IgD-negative memory B cell (primary cell): ENCODE measurements at regions not wholly inside any gene's neighbourhood (a gene's known extent, or its start where the extent isn't known, plus 50 kb on each side); places are given as distances from the start of the nearest gene placed in this dataset.

Source experiments
- H3K27ac Mint-ChIP-seq, 3 donors: one replicate each; pipeline ENCODE4 v1.8.0; 2020 to 2022; ENCODE audit warnings: mild to moderate bottlenecking in 3 of 3, mixed read lengths in 3 of 3, moderate library complexity in 1 of 3
- H3K27me3 Mint-ChIP-seq: one replicate; pipeline ENCODE4 v1.8.0; 2021; ENCODE audit warnings: mixed read lengths
- H3K36me3 Mint-ChIP-seq: one replicate; pipeline ENCODE4 v1.8.0; 2020; ENCODE audit warnings: mild to moderate bottlenecking, mixed read lengths
- H3K4me1 Mint-ChIP-seq, 3 donors: one replicate each; pipeline ENCODE4 v1.8.0; 2020 to 2022; ENCODE audit warnings: mixed read lengths in 3 of 3, mild to moderate bottlenecking in 1 of 3
- H3K4me3 Mint-ChIP-seq, 4 donors: one replicate each; pipeline ENCODE4 v1.8.0; 2020 to 2022; ENCODE audit warnings: mild to moderate bottlenecking in 4 of 4, mixed read lengths in 4 of 4, moderate library complexity in 3 of 4
- H3K9me3 Mint-ChIP-seq, 3 donors: one replicate each; pipeline ENCODE4 v1.8.0; 2020 to 2021; ENCODE audit warnings: mixed read lengths in 3 of 3, mild to moderate bottlenecking in 1 of 3

GRCh38 chr18:39519741-39520140, 1954.1 kb upstream of the CELF4 start:
- no peaks in the 10 kb centered on the region for H3K36me3 Mint-ChIP-seq
- H3K9me3 Mint-ChIP-seq, result no peaks in the 10 kb centered on the region
- H3K27ac Mint-ChIP-seq, result no peak overlapping the region
- no peaks in the 10 kb centered on the region for H3K4me1 Mint-ChIP-seq
- no peaks in the 10 kb centered on the region for H3K27me3 Mint-ChIP-seq
- no peak overlapping the region for H3K4me3 Mint-ChIP-seq

- Mint-ChIP-seq H3K36me3 (no peaks in the 10 kb centered on the region), H3K4me3 (no peak overlapping the region), H3K9me3 (peaks cover 0 to 2% (median 0%) of the 10 kb centered on the region in 3 donors), H3K27me3 (no peaks in the 10 kb centered on the region), H3K4me1 (no peaks in the 10 kb centered on the region), H3K27ac (no peak overlapping the region)
Measured at GRCh38 chr18:39515299-39515698, 1949.7 kb upstream of the CELF4 start.

- H3K9me3 Mint-ChIP-seq, result peaks cover 0 to 2% (median 0%) of the 10 kb centered on the region in 3 donors
- no peaks in the 10 kb centered on the region for H3K36me3 Mint-ChIP-seq
- no peaks in the 10 kb centered on the region for H3K27me3 Mint-ChIP-seq
- no peaks in the 10 kb centered on the region for H3K4me1 Mint-ChIP-seq
- H3K27ac Mint-ChIP-seq, result no peak overlapping the region
- H3K4me3 Mint-ChIP-seq, result no peak overlapping the region
Measured at GRCh38 chr18:39513186-39513585, 1947.6 kb upstream of the CELF4 start.

GRCh38 chr18:39506581-39507330, 1941.2 kb upstream of the CELF4 start:
- Mint-ChIP-seq H3K36me3 (no peaks in the 10 kb centered on the region), H3K4me3 (no peak overlapping the region), H3K9me3 (peaks cover 0 to 6% (median 0%) of the 10 kb centered on the region in 3 donors), H3K27ac (no peak overlapping the region), H3K27me3 (no peaks in the 10 kb centered on the region), H3K4me1 (no peaks in the 10 kb centered on the region)

GRCh38 chr18:39500306-39500705, 1934.7 kb upstream of the CELF4 start:
- no peaks in the 10 kb centered on the region for H3K4me1 Mint-ChIP-seq
- no peak overlapping the region for H3K4me3 Mint-ChIP-seq
- H3K9me3 Mint-ChIP-seq, result peaks cover 0 to 6% (median 3%) of the 10 kb centered on the region in 3 donors
- H3K27me3 Mint-ChIP-seq, result no peaks in the 10 kb centered on the region
- no peaks in the 10 kb centered on the region for H3K36me3 Mint-ChIP-seq
- no peak overlapping the region for H3K27ac Mint-ChIP-seq

- Mint-ChIP-seq H3K27ac (no peak overlapping the region), H3K9me3 (peaks cover 0 to 4% (median 3%) of the 10 kb centered on the region in 3 donors), H3K4me3 (no peak overlapping the region), H3K4me1 (no peaks in the 10 kb centered on the region), H3K36me3 (no peaks in the 10 kb centered on the region), H3K27me3 (no peaks in the 10 kb centered on the region)
Measured at GRCh38 chr18:39497821-39498220, 1932.2 kb upstream of the CELF4 start.

- no peaks in the 10 kb centered on the region for H3K4me1 Mint-ChIP-seq
- no peak overlapping the region for H3K27ac Mint-ChIP-seq
- H3K36me3 Mint-ChIP-seq, result no peaks in the 10 kb centered on the region
- no peaks in the 10 kb centered on the region for H3K27me3 Mint-ChIP-seq
- peaks cover 0 to 4% (median 3%) of the 10 kb centered on the region in 3 donors for H3K9me3 Mint-ChIP-seq
- no peak overlapping the region for H3K4me3 Mint-ChIP-seq
Measured at GRCh38 chr18:39496986-39497385, 1931.4 kb upstream of the CELF4 start.

GRCh38 chr18:39494211-39494896, 1928.8 kb upstream of the CELF4 start:
- no peak overlapping the region for H3K27ac Mint-ChIP-seq
- no peaks in the 10 kb centered on the region for H3K36me3 Mint-ChIP-seq
- H3K4me3 Mint-ChIP-seq, result no peak overlapping the region
- no peaks in the 10 kb centered on the region for H3K27me3 Mint-ChIP-seq
- H3K4me1 Mint-ChIP-seq, result no peaks in the 10 kb centered on the region
- peaks cover 0 to 6% (median 4%) of the 10 kb centered on the region in 3 donors for H3K9me3 Mint-ChIP-seq

GRCh38 chr18:39491408-39491807, 1925.8 kb upstream of the CELF4 start:
- H3K27ac Mint-ChIP-seq, result no peak overlapping the region
- peaks cover 0 to 11% (median 3%) of the 10 kb centered on the region in 3 donors for H3K9me3 Mint-ChIP-seq
- H3K4me3 Mint-ChIP-seq, result no peak overlapping the region

GRCh38 chr18:39489431-39489830, 1923.8 kb upstream of the CELF4 start:
- Mint-ChIP-seq H3K27me3 (no peaks in the 10 kb centered on the region), H3K9me3 (peaks cover 4 to 11% (median 5%) of the 10 kb centered on the region in 3 donors), H3K36me3 (peaks cover 2% of the 10 kb centered on the region), H3K4me3 (no peak overlapping the region), H3K27ac (no peak overlapping the region), H3K4me1 (no peaks in the 10 kb centered on the region)

More at GRCh38 chr18:39491408-39491807, 1925.8 kb upstream of the CELF4 start:
- no peaks in the 10 kb centered on the region for H3K27me3 Mint-ChIP-seq
- peaks cover 2% of the 10 kb centered on the region for H3K36me3 Mint-ChIP-seq
- no peaks in the 10 kb centered on the region for H3K4me1 Mint-ChIP-seq

GRCh38 chr18:39487932-39488331, 1922.3 kb upstream of the CELF4 start:
- H3K4me3 Mint-ChIP-seq, result no peak overlapping the region
- H3K36me3 Mint-ChIP-seq, result peaks cover 2% of the 10 kb centered on the region
- H3K4me1 Mint-ChIP-seq, result no peaks in the 10 kb centered on the region
- H3K27me3 Mint-ChIP-seq, result no peaks in the 10 kb centered on the region
- no peak overlapping the region for H3K27ac Mint-ChIP-seq
- H3K9me3 Mint-ChIP-seq, result peaks cover 4 to 11% (median 5%) of the 10 kb centered on the region in 3 donors

- H3K27ac Mint-ChIP-seq, result no peak overlapping the region
- H3K4me1 Mint-ChIP-seq, result no peaks in the 10 kb centered on the region
- H3K27me3 Mint-ChIP-seq, result no peaks in the 10 kb centered on the region
- peaks cover 2 to 11% (median 7%) of the 10 kb centered on the region in 3 donors for H3K9me3 Mint-ChIP-seq
- H3K4me3 Mint-ChIP-seq, result no peak overlapping the region
- peaks cover 2% of the 10 kb centered on the region for H3K36me3 Mint-ChIP-seq
Measured at GRCh38 chr18:39486268-39486667, 1920.7 kb upstream of the CELF4 start.

- Mint-ChIP-seq H3K36me3 (peaks cover 2% of the 10 kb centered on the region), H3K4me3 (no peak overlapping the region), H3K9me3 (peaks cover 2 to 11% (median 7%) of the 10 kb centered on the region in 3 donors), H3K27ac (no peak overlapping the region), H3K27me3 (no peaks in the 10 kb centered on the region), H3K4me1 (no peaks in the 10 kb centered on the region)
Measured at GRCh38 chr18:39485696-39486095, 1920.1 kb upstream of the CELF4 start.

GRCh38 chr18:39481281-39481680, 1915.7 kb upstream of the CELF4 start:
- no peaks in the 10 kb centered on the region for H3K4me1 Mint-ChIP-seq
- H3K27me3 Mint-ChIP-seq, result no peaks in the 10 kb centered on the region
- H3K36me3 Mint-ChIP-seq, result peaks cover 3% of the 10 kb centered on the region
- peaks cover 2 to 7% (median 3%) of the 10 kb centered on the region in 3 donors for H3K9me3 Mint-ChIP-seq
- no peak overlapping the region for H3K4me3 Mint-ChIP-seq
- no peak overlapping the region for H3K27ac Mint-ChIP-seq

- peaks cover 3% of the 10 kb centered on the region for H3K36me3 Mint-ChIP-seq
- H3K9me3 Mint-ChIP-seq, result peaks cover 1 to 4% (median 3%) of the 10 kb centered on the region in 3 donors
- no peaks in the 10 kb centered on the region for H3K27me3 Mint-ChIP-seq
- H3K4me1 Mint-ChIP-seq, result no peaks in the 10 kb centered on the region
- no peak overlapping the region for H3K4me3 Mint-ChIP-seq
- H3K27ac Mint-ChIP-seq, result no peak overlapping the region
Measured at GRCh38 chr18:39480494-39481195, 1915.0 kb upstream of the CELF4 start.
